Smooth muscle cell (in vitro differentiated cells): ENCODE measurements at regions not wholly inside any gene's neighbourhood (a gene's known extent, or its start where the extent isn't known, plus 50 kb on each side); places are given as distances from the start of the nearest gene placed in this dataset.

ENCODE experiments used
- DNase-seq: peaks from one replicate; lab custom pipeline; 2025; ENCODE audit not compliant: unreplicated experiment; lab: John Stamatoyannopoulos, UW
- H2AFZ ChIP-seq: fragments of 200-600 bp; sonication (generic); 2 replicates; pipeline ENCODE4 v1.6.0; 2016; ENCODE audit warnings: antibody characterized with exemption, low read depth, mild to moderate bottlenecking
- H3F3A ChIP-seq: fragments of 200-600 bp; sonication (generic); 2 replicates; pipeline ENCODE4 v1.6.0; 2017; ENCODE audit warnings: antibody characterized with exemption, low read depth
- H3K27ac ChIP-seq: fragments of 200-600 bp; sonication (generic); 2 replicates; pipeline ENCODE4 v1.5.1; 2016; ENCODE audit warnings: low read depth, mild to moderate bottlenecking
- H3K27me3 ChIP-seq: fragments of 200-600 bp; sonication (generic); 2 replicates; pipeline ENCODE4 v1.6.1; 2016; ENCODE audit warnings: low read depth, mild to moderate bottlenecking
- H3K36me3 ChIP-seq: fragments of 200-600 bp; sonication (generic); 2 replicates; pipeline ENCODE4 v1.5.1; 2016; ENCODE audit warnings: low read depth
- H3K4me1 ChIP-seq: fragments of 200-600 bp; sonication (generic); 2 replicates; pipeline ENCODE4 v1.5.1; 2016; ENCODE audit warnings: low read depth
- H3K4me2 ChIP-seq: fragments of 200-600 bp; sonication (generic); 2 replicates; pipeline ENCODE4 v1.6.0; 2016; ENCODE audit warnings: mild to moderate bottlenecking
- H3K4me3 ChIP-seq: fragments of 200-600 bp; sonication (generic); 2 replicates; pipeline ENCODE4 v1.5.1; 2016; ENCODE audit warnings: mild to moderate bottlenecking
- H3K79me2 ChIP-seq: fragments of 200-600 bp; sonication (generic); 2 replicates; pipeline ENCODE4 v1.6.0; 2016; ENCODE audit warnings: low read depth, mild to moderate bottlenecking
- H3K9ac ChIP-seq: fragments of 200-600 bp; sonication (generic); 2 replicates; pipeline ENCODE4 v1.6.0; 2016; ENCODE audit warnings: low read depth
- H3K9me3 ChIP-seq: fragments of 200-600 bp; sonication (generic); replicated peaks from 2 replicates; pipeline ENCODE4 v1.5.1; 2016; ENCODE audit warnings: low read depth
- H4K20me1 ChIP-seq: fragments of 200-600 bp; sonication (generic); 2 replicates; pipeline ENCODE4 v1.6.0; 2016; ENCODE audit warnings: low read depth
- CTCF ChIP-seq: fragments of 200-600 bp; sonication (generic); IDR thresholded peaks from 2 replicates; pipeline ENCODE4 v1.5.1; 2017; ENCODE audit warnings: borderline replicate concordance, mild to moderate bottlenecking, antibody characterized with exemption; ENCODE audit not compliant: insufficient read depth, poor library complexity, severe bottlenecking
- WGBS: methylation state at CpG from one replicate; pipeline ENCODE4 v1.1.7; 2016; ENCODE audit warnings: low lambda C conversion rate; 5-methylcytosine and 5-hydroxymethylcytosine counted together

- 55% methylated on average over 1 of the region's 1 CpG for WGBS
- peaks cover 19% of the 10 kb centered on the region for H3K4me1 ChIP-seq
- no peak overlapping the region for H3K4me3 ChIP-seq
- H3F3A ChIP-seq: peaks cover 21% of the 10 kb centered on the region
- no peaks in the 10 kb centered on the region for H3K27me3 ChIP-seq
- no peaks in the 10 kb centered on the region for H3K9me3 ChIP-seq
- H2AFZ ChIP-seq: no peak overlapping the region
- TF ChIP-seq CTCF: no peak
- peak overlapping the region; percentile 26 for H3K9ac ChIP-seq
- H3K36me3 ChIP-seq: no peaks in the 10 kb centered on the region
- H3K79me2 ChIP-seq: no peaks in the 10 kb centered on the region
- no peaks in the 10 kb centered on the region for H4K20me1 ChIP-seq
- peak overlapping the region; percentile 98 for H3K27ac ChIP-seq
- no peak for DNase-seq
- peak overlapping the region; percentile 33 for H3K4me2 ChIP-seq
These were observed 215.1 kb upstream of the PAPPA start for GRCh38 chr9:115938479-115938878.

- no peaks in the 10 kb centered on the region for H3K9me3 ChIP-seq
- peaks cover 26% of the 10 kb centered on the region for H3F3A ChIP-seq
- no peaks in the 10 kb centered on the region for H3K36me3 ChIP-seq
- H3K27me3 ChIP-seq: no peaks in the 10 kb centered on the region
- no peaks in the 10 kb centered on the region for H3K79me2 ChIP-seq
- peaks cover 24% of the 10 kb centered on the region for H3K4me1 ChIP-seq
- H3K4me3 ChIP-seq: no peak overlapping the region
- WGBS: 13% methylated on average over 2 of the region's 2 CpGs
- TF ChIP-seq CTCF: no peak
- peak overlapping the region; percentile 33 for H3K4me2 ChIP-seq
- H3K9ac ChIP-seq: peak overlapping the region; percentile 69
- peak overlapping the region; percentile 98 for H3K27ac ChIP-seq
- H2AFZ ChIP-seq: no peak overlapping the region
- H4K20me1 ChIP-seq: no peaks in the 10 kb centered on the region
- no peak for DNase-seq
These were observed 214.4 kb upstream of the PAPPA start for GRCh38 chr9:115939065-115939765.

GRCh38 chr9:115941561-115942315 lies 211.9 kb upstream of the PAPPA start:
- no peak for TF ChIP-seq CTCF
- H3K79me2 ChIP-seq: no peaks in the 10 kb centered on the region
- no peaks in the 10 kb centered on the region for H3K36me3 ChIP-seq
- H2AFZ ChIP-seq: peak overlapping the region; percentile 39
- H3K9me3 ChIP-seq: no peaks in the 10 kb centered on the region
- peak overlapping the region; percentile 92 for H3K9ac ChIP-seq
- no peaks in the 10 kb centered on the region for H3K27me3 ChIP-seq
- peak overlapping the region; percentile 98 for H3K27ac ChIP-seq
- H3K4me1 ChIP-seq: peaks cover 38% of the 10 kb centered on the region
- no peak overlapping the region for H3K4me3 ChIP-seq
- peaks cover 36% of the 10 kb centered on the region for H3F3A ChIP-seq
- H4K20me1 ChIP-seq: no peaks in the 10 kb centered on the region
- no peak for DNase-seq
- 19% methylated on average over 2 of the region's 2 CpGs for WGBS
- H3K4me2 ChIP-seq: peak overlapping the region; percentile 32
